Large intestine (tissue), 3 donors: ENCODE measurements at regions not wholly inside any gene's neighbourhood (a gene's known extent, or its start where the extent isn't known, plus 50 kb on each side); places are given as distances from the start of the nearest gene placed in this dataset.

ENCODE experiments used
- DNase-seq, 2 donors: peaks; one replicate each; pipeline versions ENCODE4 v3.0.0 to v3.0.0-alpha.2; 2013
- H3K27ac ChIP-seq: one replicate; pipeline ENCODE4 v1.5.1; 2013; ENCODE audit warnings: low read length
- H3K27me3 ChIP-seq: 2 replicates; pipeline ENCODE4 v1.6.1; 2013; ENCODE audit warnings: low read length; ENCODE audit not compliant: control insufficient read depth, insufficient read depth
- H3K36me3 ChIP-seq: 2 replicates; pipeline ENCODE4 v1.6.1; 2013; ENCODE audit warnings: low read length; ENCODE audit not compliant: control insufficient read depth, insufficient read depth
- H3K4me1 ChIP-seq: one replicate; pipeline ENCODE4 v1.6.1; 2013; ENCODE audit warnings: low read length; ENCODE audit not compliant: control insufficient read depth, insufficient read depth
- H3K4me3 ChIP-seq: one replicate; pipeline ENCODE4 v1.5.1; 2013; ENCODE audit warnings: low read length
- H3K9me3 ChIP-seq: one replicate; pipeline ENCODE4 v1.6.1; 2013; ENCODE audit warnings: mild to moderate bottlenecking, low read depth, low read length, moderate library complexity; ENCODE audit not compliant: control insufficient read depth
- WGBS: methylation state at CpG from one replicate; pipeline ENCODE4 v1.1.5; 2013; ENCODE audit warnings: low lambda C conversion rate; ENCODE audit not compliant: insufficient coverage; 5-methylcytosine and 5-hydroxymethylcytosine counted together

DNA sequence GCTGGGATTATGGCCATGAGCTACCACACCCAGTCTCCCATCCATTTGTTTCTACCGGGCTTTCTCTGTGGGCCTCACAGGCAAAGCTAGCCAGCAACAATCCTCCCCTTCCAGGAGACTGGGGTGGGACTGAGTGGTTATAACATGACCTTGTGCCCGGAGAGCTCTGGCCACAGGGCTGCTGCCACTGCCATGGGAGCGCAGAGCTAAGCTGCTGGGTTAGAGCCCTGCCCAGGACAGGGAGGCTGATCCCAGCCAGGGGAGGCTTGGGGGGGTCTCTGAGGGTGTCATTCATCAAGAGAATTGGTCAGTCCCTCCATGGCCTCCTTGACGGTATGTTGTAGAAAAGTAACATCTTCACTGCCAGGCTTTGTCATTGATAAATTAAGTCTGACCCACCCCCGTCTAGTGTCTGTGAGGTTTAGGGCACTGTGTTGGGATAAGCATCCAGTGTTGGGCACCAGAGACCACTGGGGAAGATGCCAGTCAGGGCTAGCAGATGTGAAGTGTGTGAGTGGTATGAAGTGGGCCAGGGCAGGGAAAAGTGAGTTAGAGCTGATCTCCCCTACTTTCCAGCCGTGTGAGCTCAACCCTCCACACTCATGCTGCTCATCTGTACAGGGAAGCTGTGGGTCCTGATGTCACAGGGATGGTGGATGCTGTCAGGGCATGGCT, 368.4 kb upstream of the HS6ST1 start:
- Histone ChIP-seq H3K27me3 (no peaks in the 10 kb centered on the region), H3K9me3 (no peaks in the 10 kb centered on the region), H3K27ac (no peak overlapping the region), H3K36me3 (no peaks in the 10 kb centered on the region), H3K4me1 (no peaks in the 10 kb centered on the region), H3K4me3 (no peak overlapping the region)
- whole genome bisulfite sequencing: no CpG with 5 or more reads among the region's 6 CpGs
- no peak for DNase-seq

DNA sequence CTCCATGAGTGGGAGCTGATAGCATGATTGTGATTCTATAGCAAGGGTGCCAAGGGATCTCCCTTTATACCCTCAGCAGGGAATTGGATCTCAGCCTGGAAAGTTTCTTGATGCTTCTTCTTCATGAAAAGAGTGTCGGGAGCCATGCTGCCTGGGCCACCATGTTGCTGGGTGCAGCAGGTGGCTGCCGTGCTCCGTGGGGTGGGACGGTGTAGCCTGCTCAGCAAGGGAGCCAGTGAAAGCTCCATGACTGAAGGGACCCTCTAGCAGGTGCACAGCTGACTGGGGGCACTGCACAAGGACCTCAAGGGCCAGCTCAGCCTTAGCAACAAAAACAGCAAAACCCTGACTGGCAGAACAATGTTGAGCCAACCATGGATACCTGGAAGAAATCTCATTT, 368.9 kb upstream of the HS6ST1 start:
- Histone ChIP-seq H3K4me3 (no peak overlapping the region), H3K9me3 (no peaks in the 10 kb centered on the region), H3K27ac (no peak overlapping the region), H3K27me3 (no peaks in the 10 kb centered on the region), H3K36me3 (no peaks in the 10 kb centered on the region), H3K4me1 (no peaks in the 10 kb centered on the region)
- DNase-seq: no peak
- WGBS: no CpG with 5 or more reads among the region's 4 CpGs

DNA sequence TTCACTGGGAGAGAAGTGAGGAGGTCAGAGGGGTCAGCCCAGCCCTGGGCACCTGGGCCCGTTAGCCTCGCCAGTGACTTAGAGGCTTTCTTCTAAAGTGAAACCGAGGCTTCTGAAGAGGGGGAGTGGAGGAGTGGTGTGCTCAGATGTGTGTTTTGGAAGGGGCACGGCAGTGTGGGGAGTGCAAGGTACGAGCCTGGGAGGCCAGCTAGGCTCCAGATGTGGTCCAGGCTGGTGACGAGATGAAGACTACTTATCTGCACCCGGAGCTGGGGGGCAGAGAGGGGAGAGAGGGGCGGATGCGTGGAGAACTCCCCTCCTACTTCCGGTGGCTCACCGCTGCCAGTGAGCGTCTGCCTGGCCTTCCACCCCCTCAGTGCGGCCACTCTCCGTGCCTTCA, 371.3 kb upstream of the HS6ST1 start:
- Histone ChIP-seq H3K4me1 (no peaks in the 10 kb centered on the region), H3K9me3 (no peaks in the 10 kb centered on the region), H3K27ac (no peak overlapping the region), H3K27me3 (peaks cover 4% of the 10 kb centered on the region), H3K36me3 (no peaks in the 10 kb centered on the region), H3K4me3 (no peak overlapping the region)
- no CpG with 5 or more reads among the region's 14 CpGs for WGBS
- no peak for DNase-seq

DNA sequence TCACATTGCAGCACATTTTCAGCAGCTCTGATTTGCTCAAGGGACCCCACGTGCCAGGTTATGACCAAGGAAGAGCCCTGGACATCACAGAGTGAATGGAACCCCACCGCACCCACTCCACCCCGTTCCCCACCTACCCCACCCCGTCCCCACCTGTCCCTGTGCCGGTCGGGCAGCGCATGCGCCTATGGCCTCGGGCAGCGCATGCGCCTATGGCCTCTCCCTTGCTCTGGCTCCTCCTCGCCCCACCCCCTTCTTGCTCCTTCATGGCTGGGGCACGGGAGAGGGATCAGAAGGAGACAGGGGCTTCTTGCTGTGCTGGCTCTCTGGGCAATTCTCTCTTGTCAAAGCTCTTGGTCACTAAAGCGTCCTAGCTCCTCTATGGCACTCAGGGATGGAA, 371.8 kb upstream of the HS6ST1 start:
- DNase-seq: no peak
- WGBS: 100% methylated on average over 1 of the region's 14 CpGs
- Histone ChIP-seq H3K36me3 (no peaks in the 10 kb centered on the region), H3K27ac (no peak overlapping the region), H3K4me3 (no peak overlapping the region), H3K9me3 (no peaks in the 10 kb centered on the region), H3K4me1 (no peaks in the 10 kb centered on the region), H3K27me3 (peaks cover 4% of the 10 kb centered on the region)

DNA sequence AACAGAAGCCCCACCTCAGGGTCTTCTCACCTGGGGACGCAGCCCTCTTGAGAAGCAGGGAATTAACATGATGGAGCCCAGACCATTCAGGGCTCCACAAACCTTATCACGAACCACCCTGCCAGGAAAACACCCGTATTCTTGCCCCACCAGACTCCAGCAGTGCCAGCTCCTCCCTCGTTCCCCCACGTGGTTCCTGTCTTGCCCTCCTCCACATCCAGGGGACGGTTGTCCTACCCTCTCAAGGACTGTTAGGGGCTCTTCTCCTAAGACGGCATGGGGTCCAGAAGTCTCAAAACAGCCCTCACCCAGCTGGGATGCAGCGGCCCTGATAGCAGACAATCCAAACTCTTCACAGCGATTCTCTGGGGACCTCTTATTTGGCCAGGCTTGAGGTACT, 372.2 kb upstream of the HS6ST1 start:
- Histone ChIP-seq H3K27me3 (peaks cover 4% of the 10 kb centered on the region), H3K4me1 (no peaks in the 10 kb centered on the region), H3K9me3 (no peaks in the 10 kb centered on the region), H3K4me3 (no peak overlapping the region), H3K27ac (no peak overlapping the region), H3K36me3 (no peaks in the 10 kb centered on the region)
- WGBS: no CpG with 5 or more reads among the region's 9 CpGs
- DNase-seq: no peak

DNA sequence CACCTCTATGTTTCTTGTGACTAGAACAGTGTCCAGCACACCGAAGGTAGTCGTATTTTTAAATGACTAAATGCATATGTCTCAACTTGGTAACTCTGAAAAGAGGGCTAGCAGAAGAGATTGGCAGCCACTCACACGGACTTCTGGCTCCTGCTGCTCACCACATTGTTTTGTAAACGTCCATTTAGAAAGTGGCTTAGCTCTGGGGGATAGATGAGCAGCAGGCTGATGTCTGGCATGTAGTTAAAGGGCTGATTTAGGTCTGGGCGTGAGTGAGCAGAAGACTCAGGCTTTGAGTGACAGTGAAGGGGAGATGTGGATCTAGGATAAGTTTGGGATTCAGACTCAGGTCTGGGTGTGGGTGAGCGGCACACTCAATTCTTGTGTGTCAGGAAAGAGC, 372.9 kb upstream of the HS6ST1 start:
- no peak overlapping the region for H3K27ac ChIP-seq

DNA sequence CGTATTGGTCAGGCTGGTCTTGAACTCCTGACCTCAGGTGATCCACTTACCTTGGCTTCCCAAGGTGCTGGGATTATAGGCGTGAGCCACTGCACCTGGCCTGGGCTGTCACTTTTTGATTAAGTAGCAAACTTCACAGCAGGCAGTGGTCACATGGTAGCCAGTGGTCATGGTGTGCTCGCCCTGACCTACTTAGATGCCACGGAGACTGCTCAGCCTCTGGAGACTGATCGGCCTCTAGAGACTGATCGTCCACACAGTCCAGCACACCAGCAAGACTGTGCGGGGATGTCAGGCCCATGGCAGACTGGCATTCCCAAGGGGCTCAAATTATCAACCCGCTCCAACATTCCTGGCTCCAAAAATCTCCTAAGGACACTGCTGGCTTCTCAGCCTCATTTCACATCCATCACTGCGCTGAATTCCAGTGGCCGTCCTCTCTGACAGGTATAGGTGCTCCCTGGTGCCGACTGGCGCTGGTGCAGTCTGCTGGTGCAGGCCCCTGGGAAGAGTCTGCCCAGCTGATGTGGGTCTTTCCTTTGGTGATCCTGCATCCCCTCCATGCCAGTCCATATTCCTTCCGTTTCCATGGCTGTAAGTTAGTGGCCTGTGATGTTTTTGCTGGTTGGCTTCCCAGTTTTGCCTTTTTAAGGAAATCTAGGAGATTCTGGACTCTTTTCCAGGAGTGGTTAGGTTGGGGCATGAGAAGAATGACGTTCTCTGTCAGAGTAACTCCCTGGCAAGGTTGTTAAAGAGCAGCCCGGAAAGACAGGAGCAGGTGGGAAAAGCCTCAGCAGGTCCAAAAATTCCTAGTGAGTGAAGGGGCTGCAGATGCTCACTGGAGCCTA, 374.5 kb upstream of the HS6ST1 start:
- H3K4me1 ChIP-seq: no peaks in the 10 kb centered on the region
- WGBS: no CpG with 5 or more reads among the region's 15 CpGs
- no peaks in the 10 kb centered on the region for H3K9me3 ChIP-seq
- H3K36me3 ChIP-seq: no peaks in the 10 kb centered on the region
- H3K4me3 ChIP-seq: no peak overlapping the region
- H3K27me3 ChIP-seq: peaks cover 6% of the 10 kb centered on the region
- H3K27ac ChIP-seq: no peak overlapping the region
- DNase-seq: no peak

More for the DNA sequence above, 372.9 kb upstream of the HS6ST1 start:
- H3K27me3 ChIP-seq: peaks cover 6% of the 10 kb centered on the region
- no peaks in the 10 kb centered on the region for H3K4me1 ChIP-seq
- no CpG with 5 or more reads among the region's 6 CpGs for WGBS
- H3K4me3 ChIP-seq: no peak overlapping the region
- no peaks in the 10 kb centered on the region for H3K36me3 ChIP-seq
- DNase-seq: no peak
- H3K9me3 ChIP-seq: no peaks in the 10 kb centered on the region

DNA sequence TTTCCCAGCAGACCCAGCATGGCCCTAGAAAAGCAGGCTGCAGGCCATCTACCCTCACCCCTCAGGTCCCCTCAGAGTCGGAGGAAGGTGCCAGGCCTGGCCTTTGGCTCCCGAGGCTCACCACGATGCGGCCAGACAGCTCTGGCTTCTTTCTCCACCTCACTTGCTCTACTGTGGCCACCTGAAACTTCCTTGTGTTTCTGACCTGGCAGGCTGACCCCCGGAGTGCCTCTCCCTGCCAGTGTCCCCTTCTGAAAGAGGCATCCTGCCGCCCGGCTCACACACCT, 375.0 kb upstream of the HS6ST1 start:
- H3K27me3 ChIP-seq: peaks cover 6% of the 10 kb centered on the region
- no CpG with 5 or more reads among the region's 7 CpGs for WGBS
- H3K27ac ChIP-seq: no peak overlapping the region
- H3K9me3 ChIP-seq: no peaks in the 10 kb centered on the region
- DNase-seq: no peak
- no peaks in the 10 kb centered on the region for H3K4me1 ChIP-seq
- no peaks in the 10 kb centered on the region for H3K36me3 ChIP-seq
- H3K4me3 ChIP-seq: no peak overlapping the region

DNA sequence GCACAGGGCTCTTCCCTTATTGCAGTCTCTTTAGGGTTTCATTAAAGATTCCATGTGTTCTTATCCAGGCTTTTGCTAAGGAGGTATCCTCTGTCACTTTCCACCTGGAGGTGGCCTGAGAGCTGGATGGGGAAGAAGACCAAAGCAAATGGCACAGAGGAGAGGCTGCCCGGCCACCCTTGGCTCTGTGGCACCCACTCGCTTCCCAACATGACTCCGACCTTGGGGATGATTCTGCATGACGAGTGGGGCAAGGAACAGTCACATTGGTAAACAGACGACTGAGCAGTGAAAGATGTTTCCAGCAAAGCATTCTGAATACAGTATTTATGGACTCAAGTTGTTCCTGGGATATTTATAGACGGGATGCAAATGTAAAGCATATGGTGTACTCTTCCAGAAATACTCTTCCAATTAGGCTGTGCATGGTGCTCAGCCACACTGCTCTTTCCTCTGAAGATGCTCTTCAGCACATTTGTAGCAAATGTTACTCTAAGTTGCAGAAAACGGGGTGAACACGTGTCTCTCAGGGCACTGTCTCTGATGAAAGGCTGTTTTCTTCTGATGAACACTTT, 377.1 kb upstream of the HS6ST1 start:
- H3K27ac ChIP-seq: no peak overlapping the region
- WGBS: 76% methylated on average over 3 of the region's 8 CpGs
- DNase-seq: no peak
- H3K27me3 ChIP-seq: peaks cover 6% of the 10 kb centered on the region
- H3K4me3 ChIP-seq: no peak overlapping the region
- H3K36me3 ChIP-seq: no peaks in the 10 kb centered on the region
- H3K9me3 ChIP-seq: no peaks in the 10 kb centered on the region
- no peaks in the 10 kb centered on the region for H3K4me1 ChIP-seq

DNA sequence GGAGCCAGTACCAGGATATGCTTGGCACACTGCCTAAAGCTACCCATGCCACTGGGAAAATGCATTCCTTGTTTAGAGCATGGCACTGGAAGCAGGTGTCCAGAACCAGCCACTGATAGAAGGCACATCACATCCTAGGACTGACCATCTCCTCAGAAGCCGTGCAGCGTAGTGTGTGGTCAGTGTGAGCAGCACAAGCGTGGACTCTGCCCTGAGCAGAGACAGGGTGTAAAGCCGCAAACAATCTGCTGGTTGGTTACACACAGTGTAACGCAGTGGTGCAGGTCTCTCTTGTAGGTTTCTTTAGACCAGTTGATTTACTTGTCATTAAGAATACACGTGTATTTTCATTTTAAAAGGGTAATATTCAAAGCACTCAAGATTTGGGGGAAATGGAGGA, 377.8 kb upstream of the HS6ST1 start:
- H3K4me1 ChIP-seq: no peaks in the 10 kb centered on the region
- no peak for DNase-seq
- WGBS: 25% methylated on average over 1 of the region's 6 CpGs

More for the DNA sequence above, 377.8 kb upstream of the HS6ST1 start:
- no peaks in the 10 kb centered on the region for H3K9me3 ChIP-seq
- no peak overlapping the region for H3K27ac ChIP-seq
- H3K27me3 ChIP-seq: peaks cover 6% of the 10 kb centered on the region
- no peak overlapping the region for H3K4me3 ChIP-seq
- no peaks in the 10 kb centered on the region for H3K36me3 ChIP-seq
